Brain microvascular endothelial cell (primary cell): ENCODE measurements at regions not wholly inside any gene's neighbourhood (a gene's known extent, or its start where the extent isn't known, plus 50 kb on each side); places are given as distances from the start of the nearest gene placed in this dataset.

Experiments
- DNase-seq: peaks from one replicate; pipeline ENCODE4 v3.0.0-alpha.2; 2020
- H3K27ac ChIP-seq: fragments of 250-450 bp; sonication (Bioruptor Pico); 2 replicates; pipeline ENCODE4 v1.5.1; 2020; ENCODE audit warnings: mild to moderate bottlenecking, moderate library complexity
- H3K27me3 ChIP-seq: fragments of 250-450 bp; sonication (Bioruptor Pico); replicated peaks from 2 replicates; pipeline ENCODE4 v1.5.1; 2020; ENCODE audit warnings: mild to moderate bottlenecking
- H3K36me3 ChIP-seq: fragments of 250-450 bp; sonication (Bioruptor Pico); replicated peaks from 2 replicates; pipeline ENCODE4 v1.5.1; 2020; ENCODE audit warnings: mild to moderate bottlenecking
- H3K4me3 ChIP-seq: 2 replicates; pipeline ENCODE4 v1.5.1; 2011; ENCODE audit warnings: low read depth, mild to moderate bottlenecking, control low read depth, low read length, moderate library complexity
- CTCF ChIP-seq: IDR thresholded peaks from 2 replicates; pipeline ENCODE4 v1.5.1; 2011; ENCODE audit warnings: low read depth, mild to moderate bottlenecking, moderate library complexity, low read length, control low read depth, inconsistent platforms; ENCODE audit errors: missing control alignments
- in situ Hi-C: cut with HindIII; loops from 2 replicates; pipeline ENCODE4 v1.10.0; 2017; ENCODE audit warnings: low sequenced_read_pairs, low pct_ligation_motif_present

GRCh38 chr18:61756244-61756643, 136.6 kb downstream of the RNF152 start:
- no peak for DNase-seq

GRCh38 chr18:61755555-61755954, 137.3 kb downstream of the RNF152 start:
- no peak for TF ChIP-seq CTCF
- Histone ChIP-seq H3K4me3 (no peak overlapping the region), H3K27ac (no peak overlapping the region), H3K36me3 (no peaks in the 10 kb centered on the region), H3K27me3 (no peaks in the 10 kb centered on the region)
- DNase-seq, result no peak
- in situ Hi-C loops, result no loop called here

More at GRCh38 chr18:61756244-61756643, 136.6 kb downstream of the RNF152 start:
- in situ Hi-C loops, result no loop called here
- H3K4me3 ChIP-seq, result no peak overlapping the region
- no peaks in the 10 kb centered on the region for H3K36me3 ChIP-seq
- H3K27me3 ChIP-seq, result no peaks in the 10 kb centered on the region
- no peak for TF ChIP-seq CTCF
- no peak overlapping the region for H3K27ac ChIP-seq

- H3K36me3 ChIP-seq, result no peaks in the 10 kb centered on the region
- no peak overlapping the region for H3K27ac ChIP-seq
- in situ Hi-C loops, result no loop called here
- H3K27me3 ChIP-seq, result no peaks in the 10 kb centered on the region
- H3K4me3 ChIP-seq, result no peak overlapping the region
- TF ChIP-seq CTCF, result no peak
- DNase-seq, result no peak
These were observed 138.7 kb downstream of the RNF152 start for GRCh38 chr18:61754039-61754583.

- Histone ChIP-seq H3K27ac (no peak overlapping the region), H3K36me3 (no peaks in the 10 kb centered on the region), H3K4me3 (no peak overlapping the region), H3K27me3 (no peaks in the 10 kb centered on the region)
- in situ Hi-C loops, result no loop called here
- no peak for TF ChIP-seq CTCF
- no peak for DNase-seq
These were observed 139.4 kb downstream of the RNF152 start for GRCh38 chr18:61753373-61753772.

- DNase-seq, result no peak
- no peak for TF ChIP-seq CTCF
- no peak overlapping the region for H3K27ac ChIP-seq
These were observed 139.8 kb downstream of the RNF152 start for GRCh38 chr18:61752973-61753372.

More at GRCh38 chr18:61752973-61753372, 139.8 kb downstream of the RNF152 start:
- Histone ChIP-seq H3K4me3 (no peak overlapping the region), H3K36me3 (no peaks in the 10 kb centered on the region), H3K27me3 (no peaks in the 10 kb centered on the region)
- in situ Hi-C loops, result no loop called here
